ENCODE measurements at regions not wholly inside any gene's neighbourhood (a gene's known extent, or its start where the extent isn't known, plus 50 kb on each side); places are given as distances from the start of the nearest gene placed in this dataset.

DNA sequence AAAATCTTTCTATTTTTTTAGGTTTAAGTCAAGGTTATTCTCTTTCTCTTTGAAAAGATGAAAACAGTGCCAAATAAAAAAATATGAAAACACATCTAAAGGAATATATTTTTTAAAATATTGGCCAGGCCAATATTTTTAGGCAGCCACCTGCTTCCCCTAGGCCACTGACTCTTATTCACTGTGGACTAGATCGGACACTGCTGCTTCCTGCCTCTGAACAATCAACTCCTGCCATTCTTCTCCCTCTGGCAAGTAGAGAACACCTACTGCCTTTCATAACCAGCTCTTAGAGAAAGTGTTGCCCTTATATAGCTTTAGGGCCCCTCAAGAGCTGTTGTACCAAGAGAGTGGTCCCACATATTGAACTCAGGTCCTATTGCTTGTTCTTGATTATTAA, 529.2 kb downstream of the RAPGEF2 start:
- Mint-ChIP-seq H3K27me3 (no peaks in the 10 kb centered on the region), H3K27ac (no peak overlapping the region), H3K4me3 (no peak overlapping the region), H3K9me3 (ENCODE audit: insufficient read depth) (no peaks in the 10 kb centered on the region), H3K4me1 (no peaks in the 10 kb centered on the region)
- H2AFZ ChIP-seq (ENCODE audit: insufficient read depth, low read depth, low read length, poor library complexity, severe bottlenecking), result no peak overlapping the region
- TF ChIP-seq, protein P1, sequence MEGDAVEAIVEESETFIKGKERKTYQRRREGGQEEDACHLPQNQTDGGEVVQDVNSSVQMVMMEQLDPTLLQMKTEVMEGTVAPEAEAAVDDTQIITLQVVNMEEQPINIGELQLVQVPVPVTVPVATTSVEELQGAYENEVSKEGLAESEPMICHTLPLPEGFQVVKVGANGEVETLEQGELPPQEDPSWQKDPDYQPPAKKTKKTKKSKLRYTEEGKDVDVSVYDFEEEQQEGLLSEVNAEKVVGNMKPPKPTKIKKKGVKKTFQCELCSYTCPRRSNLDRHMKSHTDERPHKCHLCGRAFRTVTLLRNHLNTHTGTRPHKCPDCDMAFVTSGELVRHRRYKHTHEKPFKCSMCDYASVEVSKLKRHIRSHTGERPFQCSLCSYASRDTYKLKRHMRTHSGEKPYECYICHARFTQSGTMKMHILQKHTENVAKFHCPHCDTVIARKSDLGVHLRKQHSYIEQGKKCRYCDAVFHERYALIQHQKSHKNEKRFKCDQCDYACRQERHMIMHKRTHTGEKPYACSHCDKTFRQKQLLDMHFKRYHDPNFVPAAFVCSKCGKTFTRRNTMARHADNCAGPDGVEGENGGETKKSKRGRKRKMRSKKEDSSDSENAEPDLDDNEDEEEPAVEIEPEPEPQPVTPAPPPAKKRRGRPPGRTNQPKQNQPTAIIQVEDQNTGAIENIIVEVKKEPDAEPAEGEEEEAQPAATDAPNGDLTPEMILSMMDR (IDR thresholded peaks at IDR 0.05), result no peak
- no peak for TF ChIP-seq EZH2 (IDR thresholded peaks at IDR 0.05; ENCODE audit: borderline replicate concordance, insufficient read depth, low read depth, low read length, poor library complexity, severe bottlenecking)
- H3K27me3 ChIP-seq (replicated peaks in 1 of 4; ENCODE audit: control extremely low read depth in 1 of 4, control insufficient read depth in 3 of 4, insufficient read depth in 4 of 4, low read length in 3 of 4), result no peaks in the 10 kb centered on the region
- intact Hi-C loops (cut with micrococcal nuclease), result no loop called here
- 33% methylated on average over 1 of the region's 1 CpG for WGBS (ENCODE audit: insufficient coverage)
- no peaks in the 10 kb centered on the region for H3K4me1 ChIP-seq (ENCODE audit: control insufficient read depth in 2 of 2, insufficient read depth in 2 of 2, low read length in 2 of 2)
- no peak overlapping the region for H3K4me3 ChIP-seq (ENCODE audit: control extremely low read depth in 1 of 5, extremely low read depth in 1 of 5, insufficient read depth in 1 of 5, low read depth in 2 of 5, low read length in 4 of 5)
- H3K9me3 ChIP-seq (ENCODE audit: control extremely low read depth in 1 of 3, control insufficient read depth in 2 of 3, insufficient read depth in 1 of 3, low read length in 2 of 3), result peaks cover 0 to 10% (median 0%) of the 10 kb centered on the region in 3 donors
- POLR2A ChIA-PET, result no interaction called here
- no peaks in the 10 kb centered on the region for H4K20me1 ChIP-seq (ENCODE audit: control insufficient read depth, insufficient read depth, low read length, poor library complexity, severe bottlenecking)
- H3K27ac ChIP-seq (ENCODE audit: low read length in 2 of 2), result no peak overlapping the region
- H3K4me2 ChIP-seq (replicated peaks; ENCODE audit: low read depth, low read length, poor library complexity, severe bottlenecking), result no peak overlapping the region
- H3K79me2 ChIP-seq (ENCODE audit: control insufficient read depth, insufficient read depth, low read length), result no peaks in the 10 kb centered on the region
- no peaks in the 10 kb centered on the region for H3K36me3 ChIP-seq (replicated peaks in 1 of 2; ENCODE audit: control extremely low read depth in 1 of 2, control insufficient read depth in 1 of 2, extremely low read depth in 1 of 2, insufficient read depth in 2 of 2, low read length in 1 of 2)
- CTCF ChIA-PET, result no interaction called here
- no peak overlapping the region for H3K9ac ChIP-seq (ENCODE audit: low read length)
- ATAC-seq (ENCODE audit: low read depth) (no peak), DNase-seq (no peak)

DNA sequence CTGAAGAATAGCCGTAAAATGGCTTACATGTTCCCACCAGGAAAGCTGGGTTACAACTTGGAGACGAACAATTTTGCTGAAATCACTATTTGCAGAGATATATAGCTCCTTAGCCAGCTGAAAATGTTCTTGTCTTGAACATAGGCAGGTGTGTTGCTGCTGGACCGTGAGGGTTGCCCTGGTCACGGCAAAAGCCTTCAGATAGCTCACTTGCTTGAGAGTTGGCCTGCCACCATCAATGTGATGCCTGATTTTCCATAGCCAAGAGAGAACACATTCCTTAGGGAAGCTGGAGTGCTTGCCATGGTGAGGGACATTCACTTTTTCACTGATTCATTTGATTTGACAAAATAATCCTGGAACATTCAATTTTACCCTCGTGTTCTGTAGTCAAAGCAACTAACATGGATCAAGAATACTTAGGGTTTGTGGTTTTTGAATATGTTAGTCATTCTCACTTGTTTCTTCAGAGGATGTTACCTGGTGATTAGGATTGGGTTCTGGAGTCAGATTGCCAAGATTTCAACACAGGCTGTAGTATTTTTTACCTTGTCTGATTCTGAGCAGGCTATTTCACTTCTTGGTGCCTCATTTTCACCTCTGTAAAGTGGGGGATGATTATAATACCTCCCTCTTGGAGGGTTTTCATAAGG, 536.9 kb downstream of the RAPGEF2 start:
- no peak overlapping the region for H3K27ac Mint-ChIP-seq
- ChIA-PET POLR2A (no interaction called here), CTCF (no interaction called here)
- H3K4me1 ChIP-seq (ENCODE audit: control insufficient read depth in 2 of 2, insufficient read depth in 2 of 2, low read length in 2 of 2), result no peaks in the 10 kb centered on the region
- no peaks in the 10 kb centered on the region for H4K20me1 ChIP-seq (ENCODE audit: control insufficient read depth, insufficient read depth, low read length, poor library complexity, severe bottlenecking)
- TF ChIP-seq EZH2 (IDR thresholded peaks at IDR 0.05; ENCODE audit: borderline replicate concordance, insufficient read depth, low read depth, low read length, poor library complexity, severe bottlenecking), result no peak
- TF ChIP-seq, protein P1 (IDR thresholded peaks at IDR 0.05), result no peak
- no peak for ATAC-seq (ENCODE audit: low read depth)
- no peaks in the 10 kb centered on the region for H3K27me3 ChIP-seq (replicated peaks in 1 of 4; ENCODE audit: control extremely low read depth in 1 of 4, control insufficient read depth in 3 of 4, insufficient read depth in 4 of 4, low read length in 3 of 4)
- no peaks in the 10 kb centered on the region for H3K9me3 ChIP-seq (ENCODE audit: control extremely low read depth in 1 of 3, control insufficient read depth in 2 of 3, insufficient read depth in 1 of 3, low read length in 2 of 3)
- peaks cover 6% of the 10 kb centered on the region for H3K9me3 Mint-ChIP-seq (ENCODE audit: insufficient read depth)
- intact Hi-C loops (cut with micrococcal nuclease), result no loop called here
- no peaks in the 10 kb centered on the region for H3K36me3 ChIP-seq (replicated peaks in 1 of 2; ENCODE audit: control extremely low read depth in 1 of 2, control insufficient read depth in 1 of 2, extremely low read depth in 1 of 2, insufficient read depth in 2 of 2, low read length in 1 of 2)
- no peak overlapping the region for H3K9ac ChIP-seq (ENCODE audit: low read length)
- no peaks in the 10 kb centered on the region for H3K27me3 Mint-ChIP-seq
- no peak overlapping the region for H2AFZ ChIP-seq (ENCODE audit: insufficient read depth, low read depth, low read length, poor library complexity, severe bottlenecking)
- no peak overlapping the region for H3K27ac ChIP-seq (ENCODE audit: low read length in 2 of 2)
- no peaks in the 10 kb centered on the region for H3K79me2 ChIP-seq (ENCODE audit: control insufficient read depth, insufficient read depth, low read length)
- no peak for DNase-seq
- no peak overlapping the region for H3K4me3 ChIP-seq (ENCODE audit: control extremely low read depth in 1 of 5, extremely low read depth in 1 of 5, insufficient read depth in 1 of 5, low read depth in 2 of 5, low read length in 4 of 5)
- no peak overlapping the region for H3K4me3 Mint-ChIP-seq
- no peaks in the 10 kb centered on the region for H3K4me1 Mint-ChIP-seq
- H3K4me2 ChIP-seq (replicated peaks; ENCODE audit: low read depth, low read length, poor library complexity, severe bottlenecking), result no peak overlapping the region
- WGBS (ENCODE audit: insufficient coverage), result 87% methylated on average over 3 of the region's 5 CpGs

Measured in B cell (primary cell).